ENCODE measurements at regions not wholly inside any gene's neighbourhood (a gene's known extent, or its start where the extent isn't known, plus 50 kb on each side); places are given as distances from the start of the nearest gene placed in this dataset.

DNA sequence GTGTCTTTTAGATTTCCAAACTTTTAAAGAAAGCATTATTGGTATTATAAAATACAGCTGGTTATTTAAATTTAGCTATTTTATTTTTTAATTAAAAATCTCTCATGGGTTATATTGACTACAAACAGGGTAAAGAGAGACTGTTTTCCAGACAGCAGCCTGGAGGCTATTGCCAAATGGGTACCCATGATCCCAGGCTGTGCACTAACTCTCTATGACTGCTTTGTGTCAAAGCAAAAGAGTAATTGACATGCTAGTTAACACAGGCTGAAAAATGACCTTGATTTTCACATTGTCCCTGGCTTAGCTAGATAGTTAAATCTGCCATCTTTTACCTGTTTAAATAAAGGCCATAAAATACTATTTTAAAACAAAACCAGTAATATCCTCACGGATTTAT, 589.7 kb downstream of the ANXA1 start:
- TF ChIP-seq, protein P1, sequence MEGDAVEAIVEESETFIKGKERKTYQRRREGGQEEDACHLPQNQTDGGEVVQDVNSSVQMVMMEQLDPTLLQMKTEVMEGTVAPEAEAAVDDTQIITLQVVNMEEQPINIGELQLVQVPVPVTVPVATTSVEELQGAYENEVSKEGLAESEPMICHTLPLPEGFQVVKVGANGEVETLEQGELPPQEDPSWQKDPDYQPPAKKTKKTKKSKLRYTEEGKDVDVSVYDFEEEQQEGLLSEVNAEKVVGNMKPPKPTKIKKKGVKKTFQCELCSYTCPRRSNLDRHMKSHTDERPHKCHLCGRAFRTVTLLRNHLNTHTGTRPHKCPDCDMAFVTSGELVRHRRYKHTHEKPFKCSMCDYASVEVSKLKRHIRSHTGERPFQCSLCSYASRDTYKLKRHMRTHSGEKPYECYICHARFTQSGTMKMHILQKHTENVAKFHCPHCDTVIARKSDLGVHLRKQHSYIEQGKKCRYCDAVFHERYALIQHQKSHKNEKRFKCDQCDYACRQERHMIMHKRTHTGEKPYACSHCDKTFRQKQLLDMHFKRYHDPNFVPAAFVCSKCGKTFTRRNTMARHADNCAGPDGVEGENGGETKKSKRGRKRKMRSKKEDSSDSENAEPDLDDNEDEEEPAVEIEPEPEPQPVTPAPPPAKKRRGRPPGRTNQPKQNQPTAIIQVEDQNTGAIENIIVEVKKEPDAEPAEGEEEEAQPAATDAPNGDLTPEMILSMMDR (conservative IDR thresholded peaks at IDR 0.05; ENCODE audit: low read length), result no peak
- no peak for TF ChIP-seq EZH2phosphoT487 (IDR thresholded peaks at IDR 0.05; ENCODE audit: borderline replicate concordance, low read depth, low read length)

Data from OCI-LY7 (cell line).